ENCODE measurements at regions not wholly inside any gene's neighbourhood (a gene's known extent, or its start where the extent isn't known, plus 50 kb on each side); places are given as distances from the start of the nearest gene placed in this dataset.

DNA sequence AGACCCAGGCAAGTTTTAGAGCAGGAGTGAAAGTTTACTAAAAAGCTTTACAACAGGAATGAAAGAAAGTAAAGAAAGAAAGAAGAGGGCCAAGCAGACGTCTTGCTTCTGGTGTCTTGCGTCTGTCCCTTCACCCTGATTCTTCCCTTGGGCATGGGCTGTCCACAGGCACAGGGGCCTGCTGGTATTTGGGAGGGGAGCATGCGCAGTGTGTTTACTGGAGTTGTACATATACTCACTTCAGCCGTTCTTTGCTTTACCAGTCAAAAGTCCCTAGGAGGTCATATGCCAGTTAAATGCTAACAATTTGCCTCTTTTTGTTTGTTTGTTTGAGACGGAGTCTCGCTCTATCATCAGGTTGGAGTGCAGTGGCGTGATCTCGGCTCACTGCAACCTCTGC lies 875.9 kb downstream of the REEP3 start:
- TF ChIP-seq, protein P1, sequence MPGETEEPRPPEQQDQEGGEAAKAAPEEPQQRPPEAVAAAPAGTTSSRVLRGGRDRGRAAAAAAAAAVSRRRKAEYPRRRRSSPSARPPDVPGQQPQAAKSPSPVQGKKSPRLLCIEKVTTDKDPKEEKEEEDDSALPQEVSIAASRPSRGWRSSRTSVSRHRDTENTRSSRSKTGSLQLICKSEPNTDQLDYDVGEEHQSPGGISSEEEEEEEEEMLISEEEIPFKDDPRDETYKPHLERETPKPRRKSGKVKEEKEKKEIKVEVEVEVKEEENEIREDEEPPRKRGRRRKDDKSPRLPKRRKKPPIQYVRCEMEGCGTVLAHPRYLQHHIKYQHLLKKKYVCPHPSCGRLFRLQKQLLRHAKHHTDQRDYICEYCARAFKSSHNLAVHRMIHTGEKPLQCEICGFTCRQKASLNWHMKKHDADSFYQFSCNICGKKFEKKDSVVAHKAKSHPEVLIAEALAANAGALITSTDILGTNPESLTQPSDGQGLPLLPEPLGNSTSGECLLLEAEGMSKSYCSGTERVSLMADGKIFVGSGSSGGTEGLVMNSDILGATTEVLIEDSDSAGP (CRISPR knock-in tag; IDR thresholded peaks at IDR 0.05; ENCODE audit: borderline replicate concordance) = no peak
- TF ChIP-seq, protein P2, sequence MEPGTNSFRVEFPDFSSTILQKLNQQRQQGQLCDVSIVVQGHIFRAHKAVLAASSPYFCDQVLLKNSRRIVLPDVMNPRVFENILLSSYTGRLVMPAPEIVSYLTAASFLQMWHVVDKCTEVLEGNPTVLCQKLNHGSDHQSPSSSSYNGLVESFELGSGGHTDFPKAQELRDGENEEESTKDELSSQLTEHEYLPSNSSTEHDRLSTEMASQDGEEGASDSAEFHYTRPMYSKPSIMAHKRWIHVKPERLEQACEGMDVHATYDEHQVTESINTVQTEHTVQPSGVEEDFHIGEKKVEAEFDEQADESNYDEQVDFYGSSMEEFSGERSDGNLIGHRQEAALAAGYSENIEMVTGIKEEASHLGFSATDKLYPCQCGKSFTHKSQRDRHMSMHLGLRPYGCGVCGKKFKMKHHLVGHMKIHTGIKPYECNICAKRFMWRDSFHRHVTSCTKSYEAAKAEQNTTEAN (CRISPR knock-in tag; conservative IDR thresholded peaks at IDR 0.05) = no peak
- TF ChIP-seq HOXA7 (CRISPR knock-in tag; IDR thresholded peaks at IDR 0.05) (no peak), TSC22D2 (CRISPR knock-in tag; IDR thresholded peaks at IDR 0.05; ENCODE audit: borderline replicate concordance) (no peak), POLR2A (IDR thresholded peaks at IDR 0.05; ENCODE audit: insufficient read depth in 1 of 2, low read depth in 2 of 2, low read length in 2 of 2) (no peak), NR2F2 (IDR thresholded peaks at IDR 0.05; ENCODE audit: borderline replicate concordance, low read depth) (no peak), CEBPB (IDR thresholded peaks at IDR 0.05; ENCODE audit: borderline replicate concordance, low read depth, low read length) (no peak), ZNF770 (CRISPR knock-in tag; IDR thresholded peaks at IDR 0.05) (no peak), CBFB (CRISPR knock-in tag; IDR thresholded peaks at IDR 0.05) (no peak), HNF1B (CRISPR knock-in tag; IDR thresholded peaks at IDR 0.05) (no peak), ZNF776 (CRISPR knock-in tag; IDR thresholded peaks at IDR 0.05) (no peak)

Measured in HepG2 (cell line).